Fibroblast of lung (primary cell): ENCODE measurements at regions not wholly inside any gene's neighbourhood (a gene's known extent, or its start where the extent isn't known, plus 50 kb on each side); places are given as distances from the start of the nearest gene placed in this dataset.

Source experiments
- DNase-seq, 2 donors: peaks; one replicate each; pipeline versions ENCODE4 v3.0.0 to v3.0.0-alpha.2; 2010; ENCODE audit warnings: low read depth in 2 of 2
- H2AFZ ChIP-seq: 2 replicates; pipeline ENCODE4 v1.5.1; 2012; ENCODE audit warnings: low read length, control low read depth, inconsistent platforms
- H3K27ac ChIP-seq: 2 replicates; pipeline ENCODE4 v1.5.1; 2011; ENCODE audit warnings: low read length, control low read depth; ENCODE audit not compliant: insufficient read depth
- H3K27me3 ChIP-seq: 2 replicates; pipeline ENCODE4 v1.5.1; 2011; ENCODE audit warnings: mild to moderate bottlenecking, low read length; ENCODE audit not compliant: control insufficient read depth, insufficient read depth
- H3K36me3 ChIP-seq: 2 replicates; pipeline ENCODE4 v1.5.1; 2011; ENCODE audit warnings: low read length; ENCODE audit not compliant: control insufficient read depth, insufficient read depth
- H3K4me1 ChIP-seq: 2 replicates; pipeline ENCODE4 v1.5.1; 2011; ENCODE audit warnings: low read length; ENCODE audit not compliant: control insufficient read depth, insufficient read depth; ENCODE audit errors: extremely low read depth
- H3K4me2 ChIP-seq: 2 replicates; pipeline ENCODE4 v1.5.1; 2011; ENCODE audit warnings: low read length, control low read depth; ENCODE audit not compliant: insufficient read depth; ENCODE audit errors: extremely low read depth
- H3K4me3 ChIP-seq, 4 experiments: fragments of 200-600 bp in 1 of 4; sonication (generic) in 1 of 4; replicated peaks in 1 of 4; 2 replicates each; pipeline ENCODE4 v1.5.1; 2011 to 2016; ENCODE audit warnings: low read length in 4 of 4, low read depth in 3 of 4, mild to moderate bottlenecking in 3 of 4, control low read depth in 2 of 4, inconsistent platforms in 1 of 4, mixed read lengths in 1 of 4; ENCODE audit not compliant: insufficient read depth in 1 of 4; ENCODE audit errors: control extremely low read depth in 1 of 4
- H3K79me2 ChIP-seq: 2 replicates; pipeline ENCODE4 v1.5.1; 2012; ENCODE audit warnings: mild to moderate bottlenecking, low read length, inconsistent platforms; ENCODE audit not compliant: control insufficient read depth, insufficient read depth
- H3K9ac ChIP-seq: 2 replicates; pipeline ENCODE4 v1.5.1; 2011; ENCODE audit warnings: mild to moderate bottlenecking, low read length, control low read depth; ENCODE audit not compliant: insufficient read depth
- H3K9me3 ChIP-seq: 2 replicates; pipeline ENCODE4 v1.5.1; 2012; ENCODE audit warnings: low read depth, low read length; ENCODE audit not compliant: control insufficient read depth, insufficient read depth
- H4K20me1 ChIP-seq: 2 replicates; pipeline ENCODE4 v1.5.1; 2011; ENCODE audit warnings: low read length; ENCODE audit not compliant: control insufficient read depth, insufficient read depth; ENCODE audit errors: extremely low read depth
- CTCF ChIP-seq, 2 donors: IDR thresholded peaks in 1 of 2; conservative IDR thresholded peaks in 1 of 2; 1 replicate in 1 of 2; 2 replicates in 1 of 2; pipeline ENCODE4 v1.5.1; 2011 to 2012; ENCODE audit warnings: low read length in 2 of 2, control low read depth in 1 of 2, inconsistent platforms in 1 of 2, low read depth in 1 of 2, mild to moderate bottlenecking in 1 of 2
- EZH2 ChIP-seq: IDR thresholded peaks from 2 replicates; pipeline ENCODE4 v1.5.1; 2012; ENCODE audit warnings: low read length, control low read depth, mild to moderate bottlenecking; ENCODE audit errors: missing control alignments

- DNase-seq: peak; percentile 13 to 33
- H3K36me3 ChIP-seq: no peaks in the 10 kb centered on the region
- H3K4me3 ChIP-seq: peak overlapping the region in 3 of 4 experiments; percentile 14 to 45 (median 23)
- H3K4me2 ChIP-seq: peak overlapping the region; percentile 74
- no peaks in the 10 kb centered on the region for H3K79me2 ChIP-seq
- no peaks in the 10 kb centered on the region for H4K20me1 ChIP-seq
- H2AFZ ChIP-seq: peak overlapping the region; percentile 71
- no peaks in the 10 kb centered on the region for H3K9me3 ChIP-seq
- H3K27ac ChIP-seq: no peak overlapping the region
- no peaks in the 10 kb centered on the region for H3K27me3 ChIP-seq
- H3K4me1 ChIP-seq: no peaks in the 10 kb centered on the region
- no peak for TF ChIP-seq EZH2
- TF ChIP-seq CTCF (conservative IDR thresholded peaks at IDR 0.05 in 1 of 2, IDR thresholded peaks at IDR 0.05 in 1 of 2; ENCODE audit: low read depth in 1 of 2, low read length in 2 of 2): no peak
- no peak overlapping the region for H3K9ac ChIP-seq
Measured at GRCh38 chr9:99720455-99721050, 101.1 kb upstream of the NR4A3 start.

GRCh38 chr9:99721898-99722297 lies 99.8 kb upstream of the NR4A3 start:
- Histone ChIP-seq H3K36me3 (no peaks in the 10 kb centered on the region), H2AFZ (no peak overlapping the region), H3K9ac (no peak overlapping the region), H3K27ac (no peak overlapping the region), H3K4me2 (no peak overlapping the region), H3K4me1 (no peaks in the 10 kb centered on the region), H3K27me3 (no peaks in the 10 kb centered on the region), H3K79me2 (no peaks in the 10 kb centered on the region), H3K4me3 (no peak overlapping the region), H3K9me3 (no peaks in the 10 kb centered on the region), H4K20me1 (no peaks in the 10 kb centered on the region)
- DNase-seq: no peak
- no peak for TF ChIP-seq EZH2

- Histone ChIP-seq H3K27me3 (no peaks in the 10 kb centered on the region), H3K9ac (no peak overlapping the region), H3K4me1 (no peaks in the 10 kb centered on the region), H3K4me3 (no peak overlapping the region), H2AFZ (no peak overlapping the region), H3K4me2 (no peak overlapping the region), H3K36me3 (no peaks in the 10 kb centered on the region), H3K79me2 (no peaks in the 10 kb centered on the region), H3K27ac (no peak overlapping the region), H4K20me1 (no peaks in the 10 kb centered on the region), H3K9me3 (no peaks in the 10 kb centered on the region)
- DNase-seq: no peak
- TF ChIP-seq CTCF (conservative IDR thresholded peaks at IDR 0.05 in 1 of 2, IDR thresholded peaks at IDR 0.05 in 1 of 2; ENCODE audit: low read depth in 1 of 2, low read length in 2 of 2) (no peak), EZH2 (no peak)
Measured at GRCh38 chr9:99722877-99723276, 98.8 kb upstream of the NR4A3 start.
